ENCODE measurements at regions not wholly inside any gene's neighbourhood (a gene's known extent, or its start where the extent isn't known, plus 50 kb on each side); places are given as distances from the start of the nearest gene placed in this dataset.
A peak's percentile ranks its signal among the peaks of the same experiment; 100 is the strongest.

- DNase-seq = no peak
Observed at GRCh38 chr6:108779536-108780275, 68.5 kb upstream of the ARMC2 start.

DNA sequence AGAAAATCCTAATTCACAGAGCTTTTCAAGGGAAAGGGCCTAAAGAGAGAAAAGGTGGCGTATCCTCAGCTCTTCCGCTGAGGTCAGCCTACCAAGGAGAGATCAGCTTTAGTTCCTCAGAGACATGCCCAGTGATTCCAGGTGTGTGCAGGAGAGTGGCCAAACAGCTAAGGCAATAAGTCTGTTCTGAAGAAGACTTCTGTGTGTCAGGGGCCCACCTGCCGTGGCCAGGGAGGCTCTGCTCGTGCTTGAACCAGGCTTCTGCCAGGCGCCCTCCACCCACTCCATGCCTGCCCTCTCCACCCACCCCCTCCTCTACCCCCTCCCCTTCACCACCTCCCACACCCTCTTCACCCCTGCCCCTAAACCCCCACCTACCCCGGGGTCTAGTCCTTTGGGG, 67.4 kb upstream of the ARMC2 start:
- no peak for DNase-seq

GRCh38 chr6:108781419-108782100, 66.7 kb upstream of the ARMC2 start:
- peak; percentile 16 to 24 for DNase-seq

GRCh38 chr6:108782179-108783041, 65.8 kb upstream of the ARMC2 start:
- peak; percentile 82 to 86 for DNase-seq

GRCh38 chr6:108785653-108786052, 62.6 kb upstream of the ARMC2 start:
- no peak for DNase-seq

GRCh38 chr6:108788416-108788815, 59.8 kb upstream of the ARMC2 start:
- no peak for DNase-seq

DNA sequence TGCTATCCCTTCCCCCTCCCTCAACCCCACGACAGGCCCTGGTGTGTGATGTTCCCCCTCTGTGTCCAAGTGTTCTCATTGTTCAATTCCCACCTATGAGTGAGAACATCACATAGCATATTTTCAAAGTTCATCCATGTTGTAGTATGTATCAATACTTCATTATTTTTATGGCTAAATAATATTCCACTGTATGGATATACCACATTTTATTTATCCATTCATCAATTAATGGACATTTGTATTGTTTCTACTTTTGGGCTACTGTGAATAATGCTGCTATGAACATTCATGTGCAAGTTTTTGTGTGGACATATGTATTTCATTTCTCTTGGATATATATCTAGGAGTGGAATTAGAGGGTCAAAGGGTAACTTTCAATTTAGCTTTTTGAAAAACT, 58.7 kb upstream of the ARMC2 start:
- DNase-seq = no peak

- no peak for DNase-seq
Observed at GRCh38 chr6:108791700-108792099, 56.5 kb upstream of the ARMC2 start.

DNA sequence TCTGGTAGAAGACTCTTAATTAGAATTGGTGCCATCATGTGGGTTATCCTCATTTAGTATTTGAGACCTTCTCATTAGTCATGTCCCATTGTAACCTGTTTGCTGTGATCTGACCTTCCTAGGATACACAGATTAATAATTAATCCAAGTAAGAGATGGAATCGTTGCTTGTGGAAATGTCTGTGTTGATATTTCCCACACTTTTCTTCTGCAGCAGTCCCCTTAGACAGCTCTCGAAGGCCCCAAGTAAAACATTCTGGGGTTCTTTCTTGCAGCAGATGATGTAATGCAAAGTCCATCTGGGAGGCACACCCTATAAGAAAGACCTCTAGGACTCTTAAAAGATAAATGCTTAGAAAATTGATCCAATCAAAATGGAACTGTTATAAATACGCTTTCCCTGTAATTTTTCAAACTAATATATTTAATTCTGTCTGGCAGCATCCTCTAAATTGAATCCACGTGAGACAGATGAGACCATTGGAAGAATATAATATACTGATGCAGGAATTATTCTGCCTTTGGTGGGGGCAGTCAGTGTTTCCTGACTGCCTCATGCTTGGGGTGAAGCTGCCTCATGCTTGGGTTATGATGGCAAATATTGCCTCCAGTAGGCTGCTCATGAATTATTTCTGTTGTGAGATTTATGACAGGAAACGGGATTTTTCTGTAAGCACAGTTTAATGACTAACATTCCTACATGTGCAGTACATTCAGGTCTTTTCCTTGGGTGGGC, 54.5 kb upstream of the ARMC2 start:
- no peak for DNase-seq

DNA sequence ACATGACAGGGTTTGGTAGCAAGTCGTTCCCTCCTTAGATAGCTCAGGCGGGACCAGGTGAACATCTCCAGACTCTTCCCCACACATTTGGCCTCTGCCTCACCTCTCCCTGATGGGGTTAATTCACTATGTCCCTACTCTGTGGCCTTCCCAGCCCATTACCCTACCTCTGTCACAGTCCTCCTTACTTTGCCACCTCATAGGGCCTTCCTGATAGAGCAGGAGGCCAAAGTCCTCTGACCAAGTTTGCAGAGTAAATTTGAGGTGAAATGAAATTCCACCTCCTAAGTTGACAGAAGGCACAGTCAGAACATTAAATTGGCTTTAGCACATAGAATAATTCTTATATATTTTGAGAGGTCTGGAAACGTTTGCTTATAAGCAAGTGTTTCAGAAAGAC, 53.1 kb upstream of the ARMC2 start:
- no peak for DNase-seq

- no peak for DNase-seq
Observed at GRCh38 chr6:108795814-108796213, 52.4 kb upstream of the ARMC2 start.

DNA sequence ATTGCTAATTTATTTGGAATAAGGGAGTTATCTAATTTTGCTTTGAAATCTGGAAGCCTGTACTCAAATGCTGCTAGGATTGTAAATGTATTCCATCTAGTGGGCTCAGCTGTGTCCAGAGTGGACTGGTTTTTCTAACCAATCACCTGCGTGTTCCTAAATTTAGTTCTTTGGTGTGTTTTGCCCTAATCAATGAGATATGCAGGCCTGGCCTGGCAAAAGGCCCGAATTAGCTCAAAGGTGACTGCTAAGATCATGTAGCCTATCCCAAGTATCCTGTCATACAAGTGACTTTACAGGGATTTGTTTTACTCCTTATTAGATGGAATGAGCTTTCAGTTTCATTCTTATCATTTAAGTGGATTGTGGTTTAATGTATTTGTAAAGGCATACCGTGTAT, 51.3 kb upstream of the ARMC2 start:
- DNase-seq = no peak

- no peak for DNase-seq
Observed at GRCh38 chr6:108797951-108798669, 50.1 kb upstream of the ARMC2 start.
